ENCODE measurements at regions not wholly inside any gene's neighbourhood (a gene's known extent, or its start where the extent isn't known, plus 50 kb on each side); places are given as distances from the start of the nearest gene placed in this dataset.
"Not testable (repeated sequence)": the region's sequence is repeated elsewhere in the genome, so short reads cannot be mapped to it uniquely, and the experiment has no call there.

GRCh38 chr5:176144508-176144907 is 93.7 kb upstream of the SIMC1 start:
- TF ChIP-seq SNAI2 (CRISPR knock-in tag; IDR thresholded peaks at IDR 0.05) (no peak), ISL1 (CRISPR knock-in tag; IDR thresholded peaks at IDR 0.05) (no peak), GLIS3 (CRISPR knock-in tag; IDR thresholded peaks at IDR 0.05) (no peak), ZC3H10 (CRISPR knock-in tag; IDR thresholded peaks at IDR 0.05) (no peak), PATZ1 (CRISPR knock-in tag; IDR thresholded peaks at IDR 0.05; ENCODE audit: borderline replicate concordance) (no peak)
- ATAC-seq, result no peak

- not testable (repeated sequence) for ATAC-seq
These were observed 88.3 kb upstream of the SIMC1 start for GRCh38 chr5:176149948-176150347.

GRCh38 chr5:176151281-176151680 is 86.9 kb upstream of the SIMC1 start:
- ATAC-seq, result peak; percentile 72
- TF ChIP-seq ARNTL (CRISPR knock-in tag; IDR thresholded peaks at IDR 0.05; ENCODE audit: borderline replicate concordance, low read depth) (no peak), POU6F1 (CRISPR knock-in tag; IDR thresholded peaks at IDR 0.05; ENCODE audit: borderline replicate concordance, low read depth) (no peak), PPARA (CRISPR knock-in tag; IDR thresholded peaks at IDR 0.05; ENCODE audit: borderline replicate concordance) (no peak), ZC3H10 (CRISPR knock-in tag; IDR thresholded peaks at IDR 0.05) (no peak), ZNF565 (CRISPR knock-in tag; conservative IDR thresholded peaks at IDR 0.05; ENCODE audit: low read depth) (no peak), PATZ1 (CRISPR knock-in tag; IDR thresholded peaks at IDR 0.05; ENCODE audit: borderline replicate concordance) (no peak), ZFP3 (CRISPR knock-in tag; IDR thresholded peaks at IDR 0.05) (no peak), ESRRG (CRISPR knock-in tag; IDR thresholded peaks at IDR 0.05) (no peak), TCF4 (CRISPR knock-in tag; IDR thresholded peaks at IDR 0.05; ENCODE audit: borderline replicate concordance) (no peak), SNAI2 (CRISPR knock-in tag; IDR thresholded peaks at IDR 0.05) (no peak), TOX (CRISPR knock-in tag; IDR thresholded peaks at IDR 0.05; ENCODE audit: borderline replicate concordance) (no peak)

GRCh38 chr5:176152191-176152929 is 85.9 kb upstream of the SIMC1 start:
- peak; percentile 33 for ATAC-seq
- TF ChIP-seq TOX (CRISPR knock-in tag; IDR thresholded peaks at IDR 0.05; ENCODE audit: borderline replicate concordance) (no peak), POU6F1 (CRISPR knock-in tag; IDR thresholded peaks at IDR 0.05; ENCODE audit: borderline replicate concordance, low read depth) (no peak), ZNF70 (CRISPR knock-in tag; IDR thresholded peaks at IDR 0.05) (no peak), ESRRG (CRISPR knock-in tag; IDR thresholded peaks at IDR 0.05) (no peak), ZFP3 (CRISPR knock-in tag; IDR thresholded peaks at IDR 0.05) (no peak)

GRCh38 chr5:176152930-176153311 is 85.3 kb upstream of the SIMC1 start:
- ATAC-seq, result no peak
- TF ChIP-seq CSRNP3 (CRISPR knock-in tag; IDR thresholded peaks at IDR 0.05) (no peak), PATZ1 (CRISPR knock-in tag; IDR thresholded peaks at IDR 0.05; ENCODE audit: borderline replicate concordance) (no peak), CSDC2 (CRISPR knock-in tag; IDR thresholded peaks at IDR 0.05) (no peak), GLIS3 (CRISPR knock-in tag; IDR thresholded peaks at IDR 0.05) (no peak), ZNF8 (CRISPR knock-in tag; IDR thresholded peaks at IDR 0.05) (no peak), ZFP3 (CRISPR knock-in tag; IDR thresholded peaks at IDR 0.05) (no peak), ZNF70 (CRISPR knock-in tag; IDR thresholded peaks at IDR 0.05) (no peak)

Measured in SK-N-SH treated with all-trans-retinoic acid at 6 μM for 48 hours (cell line).